SU-DHL-6 (cell line): ENCODE measurements at regions not wholly inside any gene's neighbourhood (a gene's known extent, or its start where the extent isn't known, plus 50 kb on each side); places are given as distances from the start of the nearest gene placed in this dataset.

Experiments
- CTCF ChIP-seq: fragments of 200-600 bp; sonication (generic); IDR thresholded peaks from one replicate; pipeline ENCODE4 v1.5.1; 2017; ENCODE audit warnings: antibody characterized with exemption, mild to moderate bottlenecking, low read length, moderate library complexity; ENCODE audit not compliant: insufficient read depth, poor library complexity, severe bottlenecking
- EZH2phosphoT487 ChIP-seq: fragments of 200-600 bp; sonication (generic), shearing (Covaris generic); conservative IDR thresholded peaks from 2 replicates; pipeline ENCODE4 v1.6.1; 2018; ENCODE audit warnings: mild to moderate bottlenecking, antibody characterized with exemption, low read length, moderate library complexity, mixed read lengths

GRCh38 chr7:24169077-24169624, 114.8 kb upstream of the NPY start:
- TF ChIP-seq CTCF (no peak), EZH2phosphoT487 (no peak)
